ENCODE measurements at regions not wholly inside any gene's neighbourhood (a gene's known extent, or its start where the extent isn't known, plus 50 kb on each side); places are given as distances from the start of the nearest gene placed in this dataset.

- Histone ChIP-seq H3K18ac (ENCODE audit: low read depth, low read length) (no peak overlapping the region), H2BK120ac (ENCODE audit: low read depth, low read length) (no peak overlapping the region), H3K9ac (ENCODE audit: low read depth, low read length) (no peak overlapping the region), H2BK20ac (ENCODE audit: low read depth, low read length) (no peak overlapping the region), H3K23ac (ENCODE audit: low read depth, low read length) (no peak overlapping the region), H2AK5ac (ENCODE audit: low read depth, low read length) (no peak overlapping the region), H2AK9ac (replicated peaks; ENCODE audit: low read depth, low read length, poor library complexity) (no peak overlapping the region), H3K27ac (ENCODE audit: insufficient read depth, low read length) (no peak overlapping the region), H3K4me2 (ENCODE audit: low read depth, low read length) (no peak overlapping the region), H2BK15ac (ENCODE audit: low read depth, low read length) (no peak overlapping the region), H3K56ac (ENCODE audit: extremely low read depth, insufficient read depth, low read length) (no peak overlapping the region), H3K9me3 (ENCODE audit: control insufficient read depth, insufficient read depth, low read length) (peaks cover 2% of the 10 kb centered on the region; the same call in 1 of the 2 replicates), H4K8ac (ENCODE audit: low read depth in 2 of 2, low read length in 2 of 2) (no peak overlapping the region), H3K36me3 (ENCODE audit: control insufficient read depth, insufficient read depth, low read length) (no peaks in the 10 kb centered on the region), H3K4me3 (ENCODE audit: insufficient read depth, low read depth, low read length) (no peak overlapping the region), H3K27me3 (ENCODE audit: control insufficient read depth, insufficient read depth, low read length) (no peaks in the 10 kb centered on the region), H4K91ac (ENCODE audit: insufficient read depth, low read depth, low read length) (no peak overlapping the region), H4K20me1 (ENCODE audit: insufficient read depth, low read length) (no peaks in the 10 kb centered on the region), H2BK5ac (ENCODE audit: low read depth, low read length, poor library complexity, severe bottlenecking) (no peak overlapping the region), H3K4me1 (ENCODE audit: control insufficient read depth, insufficient read depth, low read length) (no peaks in the 10 kb centered on the region), H3K4ac (ENCODE audit: low read depth, low read length) (no peak overlapping the region), H3K79me1 (ENCODE audit: low read depth in 1 of 2, low read length in 2 of 2) (no peaks in the 10 kb centered on the region), H3K9me1 (ENCODE audit: insufficient read depth, low read length) (no peaks in the 10 kb centered on the region), H3K14ac (replicated peaks; ENCODE audit: low read depth, low read length) (no peak overlapping the region), H4K5ac (ENCODE audit: low read depth, low read length) (no peak overlapping the region), H2AFZ (replicated peaks; ENCODE audit: low read length, poor library complexity) (no peak overlapping the region)
- ATAC-seq (ENCODE audit: low read depth), result no peak
- in situ Hi-C loops (cut with MboI; ENCODE audit: low sequenced_read_pairs) (no loop called here), intact Hi-C loops (cut with micrococcal nuclease) (no loop called here), dilution Hi-C loops (cut with HindIII; ENCODE audit: low sequenced_read_pairs, unreplicated experiment) (no loop called here)
- no peak for DNase-seq
- BruUV-seq (replicated peaks), result no TSS peak
- POLR2A ChIA-PET (ENCODE audit: unreplicated experiment), result no interaction called here
- CTCF ChIA-PET, result no interaction called here
- TF ChIP-seq POLR2A (IDR thresholded peaks at IDR 0.05; ENCODE audit: low read depth, low read length), result no peak
- TF ChIP-seq, protein P1, sequence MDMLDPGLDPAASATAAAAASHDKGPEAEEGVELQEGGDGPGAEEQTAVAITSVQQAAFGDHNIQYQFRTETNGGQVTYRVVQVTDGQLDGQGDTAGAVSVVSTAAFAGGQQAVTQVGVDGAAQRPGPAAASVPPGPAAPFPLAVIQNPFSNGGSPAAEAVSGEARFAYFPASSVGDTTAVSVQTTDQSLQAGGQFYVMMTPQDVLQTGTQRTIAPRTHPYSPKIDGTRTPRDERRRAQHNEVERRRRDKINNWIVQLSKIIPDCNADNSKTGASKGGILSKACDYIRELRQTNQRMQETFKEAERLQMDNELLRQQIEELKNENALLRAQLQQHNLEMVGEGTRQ (IDR thresholded peaks at IDR 0.05; ENCODE audit: low read depth, low read length), result no peak
- TF ChIP-seq NFE2L2 (IDR thresholded peaks at IDR 0.05; ENCODE audit: low read depth, low read length), result no peak
- TF ChIP-seq, protein P2, sequence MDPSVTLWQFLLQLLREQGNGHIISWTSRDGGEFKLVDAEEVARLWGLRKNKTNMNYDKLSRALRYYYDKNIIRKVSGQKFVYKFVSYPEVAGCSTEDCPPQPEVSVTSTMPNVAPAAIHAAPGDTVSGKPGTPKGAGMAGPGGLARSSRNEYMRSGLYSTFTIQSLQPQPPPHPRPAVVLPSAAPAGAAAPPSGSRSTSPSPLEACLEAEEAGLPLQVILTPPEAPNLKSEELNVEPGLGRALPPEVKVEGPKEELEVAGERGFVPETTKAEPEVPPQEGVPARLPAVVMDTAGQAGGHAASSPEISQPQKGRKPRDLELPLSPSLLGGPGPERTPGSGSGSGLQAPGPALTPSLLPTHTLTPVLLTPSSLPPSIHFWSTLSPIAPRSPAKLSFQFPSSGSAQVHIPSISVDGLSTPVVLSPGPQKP (IDR thresholded peaks at IDR 0.05; ENCODE audit: borderline replicate concordance, low read depth, low read length), result no peak
- no peak for TF ChIP-seq CEBPB (IDR thresholded peaks at IDR 0.05; ENCODE audit: low read depth, low read length)
- no peak for TF ChIP-seq FOS (IDR thresholded peaks at IDR 0.05; ENCODE audit: low read depth, low read length)
- no peak for TF ChIP-seq RCOR1 (IDR thresholded peaks at IDR 0.05; ENCODE audit: insufficient replicate concordance, low read length)
- TF ChIP-seq MAFK (IDR thresholded peaks at IDR 0.05; ENCODE audit: low read depth, low read length), result no peak
- TF ChIP-seq SMC3 (IDR thresholded peaks at IDR 0.05; ENCODE audit: low read depth, low read length), result no peak
- TF ChIP-seq CTCF (conservative IDR thresholded peaks at IDR 0.05; ENCODE audit: low read depth, low read length), result no peak
- no peak for TF ChIP-seq RAD21 (IDR thresholded peaks at IDR 0.05; ENCODE audit: low read length)
- no peak for TF ChIP-seq MAZ (IDR thresholded peaks at IDR 0.05; ENCODE audit: borderline replicate concordance, low read depth, low read length)
- no peak for TF ChIP-seq RFX5 (IDR thresholded peaks at IDR 0.05; ENCODE audit: low read depth, low read length)
- no peak for TF ChIP-seq CHD1 (IDR thresholded peaks at IDR 0.05; ENCODE audit: low read depth, low read length)
- 80% methylated on average over 2 of the region's 22 CpGs; no CpG with 5 or more reads in 1 of the 2 experiments for WGBS, 2 experiments (ENCODE audit: extremely low coverage in 2 of 2, insufficient read length in 1 of 2)
Measured at GRCh38 chr5:25823330-25823873, 1178.6 kb upstream of the CDH10 start.

Data from IMR-90 (cell line).